ENCODE measurements at regions not wholly inside any gene's neighbourhood (a gene's known extent, or its start where the extent isn't known, plus 50 kb on each side); places are given as distances from the start of the nearest gene placed in this dataset.

- TF ChIP-seq EZH2phosphoT487 (IDR thresholded peaks at IDR 0.05) (no peak), CTCF (IDR thresholded peaks at IDR 0.05) (no peak), EZH2 (IDR thresholded peaks at IDR 0.05) (no peak)
Observed at GRCh38 chr2:56510610-56511009, 326.8 kb downstream of the CCDC85A start.
